ENCODE measurements at regions not wholly inside any gene's neighbourhood (a gene's known extent, or its start where the extent isn't known, plus 50 kb on each side); places are given as distances from the start of the nearest gene placed in this dataset.

- DNase-seq: no peak
Observed at GRCh38 chr6:6704103-6705060, 115.9 kb downstream of the LY86 start.

GRCh38 chr6:6705061-6705425, 116.5 kb downstream of the LY86 start:
- DNase-seq: no peak

- no peak for DNase-seq
Observed at GRCh38 chr6:6705915-6706675, 117.6 kb downstream of the LY86 start.

GRCh38 chr6:6707143-6707542, 118.6 kb downstream of the LY86 start:
- no peak for DNase-seq

GRCh38 chr6:6709106-6709505, 120.6 kb downstream of the LY86 start:
- DNase-seq: no peak

- no peak for DNase-seq
Observed at GRCh38 chr6:6711031-6711785, 122.7 kb downstream of the LY86 start.

- no peak for DNase-seq
Observed at GRCh38 chr6:6711832-6712448, 123.4 kb downstream of the LY86 start.

- DNase-seq: peak; percentile 64
Observed at GRCh38 chr6:6712449-6713403, 124.2 kb downstream of the LY86 start.

GRCh38 chr6:6713657-6714056, 125.1 kb downstream of the LY86 start:
- DNase-seq: peak; percentile 63

- no peak for DNase-seq
Observed at GRCh38 chr6:6714118-6714897, 125.8 kb downstream of the LY86 start.

GRCh38 chr6:6714953-6715352, 126.4 kb downstream of the LY86 start:
- no peak for DNase-seq

- DNase-seq: no peak
Observed at GRCh38 chr6:6715465-6715864, 126.9 kb downstream of the LY86 start.

- DNase-seq: no peak
Observed at GRCh38 chr6:6716998-6717763, 128.7 kb downstream of the LY86 start.

GRCh38 chr6:6717953-6718352, 129.4 kb downstream of the LY86 start:
- DNase-seq: no peak

- DNase-seq: no peak
Observed at GRCh38 chr6:6721606-6722005, 133.1 kb downstream of the LY86 start.

GRCh38 chr6:6722195-6722594, 133.7 kb downstream of the LY86 start:
- DNase-seq: no peak

- DNase-seq: no peak
Observed at GRCh38 chr6:6723361-6723760, 134.8 kb downstream of the LY86 start.

GRCh38 chr6:6723921-6724538, 135.5 kb downstream of the LY86 start:
- DNase-seq: peak; percentile 50

All from EL (cell line).